BLaER1 treated with 17β-estradiol and CSF1 and Interleukin-3, amounts not matched to agents 10 nM and 100 nM (cell line): ENCODE measurements at regions not wholly inside any gene's neighbourhood (a gene's known extent, or its start where the extent isn't known, plus 50 kb on each side); places are given as distances from the start of the nearest gene placed in this dataset.
"Not testable (repeated sequence)": the region's sequence is repeated elsewhere in the genome, so short reads cannot be mapped to it uniquely, and the experiment has no call there.

Experiments used
- H3K27ac ChIP-seq, 11 experiments: shearing (Covaris generic); formaldehyde crosslinking; 2 replicates each; pipeline ENCODE4 v1.8.1; 2022
- H3K27me3 ChIP-seq, 11 experiments: shearing (Covaris generic); formaldehyde crosslinking; 2 replicates each; pipeline ENCODE4 v1.8.1; 2022
- H3K36me3 ChIP-seq, 11 experiments: shearing (Covaris generic); formaldehyde crosslinking; 2 replicates each; pipeline ENCODE4 v1.8.1; 2022
- H3K4me1 ChIP-seq, 10 experiments: shearing (Covaris generic); formaldehyde crosslinking; 2 replicates each; pipeline ENCODE4 v1.8.1; 2022
- H3K4me2 ChIP-seq, 11 experiments: shearing (Covaris generic); formaldehyde crosslinking; 2 replicates each; pipeline ENCODE4 v1.8.1; 2022
- H3K4me3 ChIP-seq, 10 experiments: shearing (Covaris generic); formaldehyde crosslinking; 2 replicates each; pipeline ENCODE4 v1.8.1; 2022
- H3K9ac ChIP-seq, 11 experiments: shearing (Covaris generic); formaldehyde crosslinking; 2 replicates each; pipeline ENCODE4 v1.8.1; 2022
- H3K9me3 ChIP-seq, 11 experiments: shearing (Covaris generic); formaldehyde crosslinking; replicated peaks in 1 of 11; 2 replicates each; pipeline ENCODE4 v1.8.1; 2022
- H4K20me1 ChIP-seq, 11 experiments: shearing (Covaris generic); formaldehyde crosslinking; 2 replicates each; pipeline ENCODE4 v1.8.1; 2022
- Cebpa-rat ChIP-seq, 11 experiments: shearing (Covaris generic); IDR thresholded peaks; 2 replicates each; pipeline ENCODE4 v1.8.1; 2022

DNA sequence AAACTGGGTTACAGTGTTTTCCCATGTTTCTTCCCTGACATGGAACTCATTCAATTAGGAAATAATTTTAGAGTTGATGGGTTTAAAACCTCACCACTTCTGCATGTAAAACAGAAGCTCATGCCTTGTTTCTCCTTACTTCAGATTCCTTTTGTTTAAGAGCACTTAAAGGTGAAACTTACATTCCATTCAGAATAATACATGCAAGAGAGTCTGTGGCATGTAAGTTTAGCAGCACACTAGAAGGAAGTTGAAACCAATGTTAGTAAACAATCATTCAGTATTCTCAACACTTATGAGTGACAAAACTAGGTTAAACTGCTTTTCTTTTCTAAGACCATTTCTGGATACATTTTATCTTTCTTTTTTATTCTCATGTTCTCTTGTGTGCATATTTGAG is 495.6 kb upstream of the PTCHD4 start:
- H3K4me3 ChIP-seq = no peak overlapping the region
- TF ChIP-seq Cebpa-rat (IDR thresholded peaks at IDR 0.05) = no peak
- H3K27ac ChIP-seq = no peak overlapping the region
- no peaks in the 10 kb centered on the region for H3K9me3 ChIP-seq
- H3K4me2 ChIP-seq = no peak overlapping the region
- H4K20me1 ChIP-seq = no peaks in the 10 kb centered on the region
- no peaks in the 10 kb centered on the region for H3K27me3 ChIP-seq
- H3K4me1 ChIP-seq = no peaks in the 10 kb centered on the region
- H3K9ac ChIP-seq = no peak overlapping the region
- H3K36me3 ChIP-seq = no peaks in the 10 kb centered on the region

DNA sequence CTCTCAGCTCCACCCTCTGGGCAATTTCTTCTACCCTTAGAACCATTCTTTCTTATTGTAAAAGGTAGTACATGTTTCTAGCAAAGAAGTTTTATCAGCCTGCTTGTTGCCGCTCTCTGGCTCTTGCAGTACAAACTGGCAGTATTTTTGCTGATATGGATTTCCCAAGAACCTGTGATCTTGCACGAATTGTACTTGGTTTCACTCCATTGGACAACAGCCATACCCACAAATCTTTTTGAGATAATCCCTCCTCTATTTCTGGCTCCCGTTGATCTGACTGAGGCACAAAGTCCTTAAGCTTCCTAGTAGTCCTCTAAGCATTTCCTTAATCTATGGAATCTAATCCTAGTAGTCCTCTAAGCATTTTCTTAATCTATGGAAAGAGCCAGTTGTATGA is 487.0 kb upstream of the PTCHD4 start:
- no peak overlapping the region for H3K4me2 ChIP-seq
- no peaks in the 10 kb centered on the region for H3K9me3 ChIP-seq
- no peak overlapping the region for H3K4me3 ChIP-seq
- H3K9ac ChIP-seq = no peak overlapping the region
- no peak for TF ChIP-seq Cebpa-rat (IDR thresholded peaks at IDR 0.05)
- H3K4me1 ChIP-seq = no peaks in the 10 kb centered on the region
- no peaks in the 10 kb centered on the region for H3K36me3 ChIP-seq
- H4K20me1 ChIP-seq = no peaks in the 10 kb centered on the region
- H3K27ac ChIP-seq = no peak overlapping the region
- H3K27me3 ChIP-seq = no peaks in the 10 kb centered on the region

DNA sequence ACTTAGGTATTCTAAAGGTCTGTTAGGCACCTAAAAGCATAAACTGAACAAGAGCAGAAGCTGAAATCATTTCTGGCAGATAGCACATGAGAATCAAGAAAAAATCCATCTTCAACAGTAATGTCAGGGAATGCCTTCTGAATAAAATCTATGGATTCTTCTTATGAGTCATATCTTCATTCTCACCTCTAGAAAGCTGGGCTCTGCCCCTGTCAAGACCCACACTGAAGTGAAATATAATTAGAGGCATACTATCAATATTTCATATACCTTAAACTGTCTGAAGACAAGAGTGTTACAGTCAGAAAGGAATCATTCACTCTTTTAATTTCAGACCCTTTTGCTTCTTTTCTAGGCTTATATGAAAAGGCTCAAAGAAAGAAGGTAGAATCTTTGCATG is 485.8 kb upstream of the PTCHD4 start:
- H3K27me3 ChIP-seq = no peaks in the 10 kb centered on the region
- no peaks in the 10 kb centered on the region for H3K36me3 ChIP-seq
- H3K9me3 ChIP-seq = peaks cover 0 to 3% (median 0%) of the 10 kb centered on the region in 11 experiments; a peak in 1 of 22 replicates
- H4K20me1 ChIP-seq = no peaks in the 10 kb centered on the region
- H3K4me2 ChIP-seq = no peak overlapping the region
- H3K27ac ChIP-seq = no peak overlapping the region
- H3K4me3 ChIP-seq = no peak overlapping the region
- no peaks in the 10 kb centered on the region for H3K4me1 ChIP-seq
- H3K9ac ChIP-seq = no peak overlapping the region
- TF ChIP-seq Cebpa-rat (IDR thresholded peaks at IDR 0.05) = no peak

DNA sequence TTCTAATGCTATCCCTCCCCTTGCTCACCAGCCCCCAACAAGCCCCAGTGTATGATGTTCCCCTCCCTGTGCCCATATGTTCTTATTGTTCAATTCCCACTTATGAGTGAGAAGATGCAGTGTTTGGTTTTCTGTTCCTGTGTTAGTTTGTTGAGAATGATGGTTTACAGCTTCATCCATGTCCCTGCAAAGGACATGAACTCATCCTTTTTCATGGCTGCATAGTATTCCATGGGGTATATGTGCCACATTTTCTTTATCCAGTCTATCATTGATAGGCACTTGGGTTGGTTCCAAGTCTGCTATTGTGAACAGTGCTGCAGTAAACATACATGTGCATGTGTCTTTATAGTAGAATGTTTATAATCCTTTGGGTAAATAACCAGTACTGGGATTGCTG is 480.2 kb upstream of the PTCHD4 start:
- not testable (repeated sequence) for H3K4me3 ChIP-seq, H4K20me1 ChIP-seq, H3K4me2 ChIP-seq, H3K9ac ChIP-seq, H3K4me1 ChIP-seq, H3K27me3 ChIP-seq, H3K36me3 ChIP-seq, H3K27ac ChIP-seq
- peaks cover 0 to 15% (median 0%) of the 10 kb centered on the region in 11 experiments; a peak in 5 of 22 replicates for H3K9me3 ChIP-seq

DNA sequence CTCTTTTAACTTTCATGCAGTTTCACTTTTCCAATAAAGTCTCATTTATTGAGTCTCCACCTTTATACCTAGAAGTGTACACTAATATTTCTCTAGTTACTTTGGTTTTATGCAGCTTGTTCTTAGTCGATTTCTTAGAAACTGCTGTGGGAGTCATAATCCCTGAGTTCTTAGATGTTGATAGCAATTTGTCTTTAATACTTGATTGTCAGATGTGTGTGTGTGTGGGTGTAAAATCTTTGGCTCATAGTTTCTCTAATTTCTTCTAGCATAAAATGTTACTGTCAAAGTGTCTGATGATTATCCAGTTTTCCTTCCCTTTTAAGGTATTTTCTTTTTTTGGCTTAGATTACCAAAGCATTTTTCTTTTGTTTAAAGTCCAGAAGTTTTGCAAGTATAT is 473.8 kb upstream of the PTCHD4 start:
- Histone ChIP-seq H4K20me1 (no peaks in the 10 kb centered on the region), H3K9ac (no peak overlapping the region), H3K4me2 (no peak overlapping the region), H3K27me3 (peaks cover 0 to 4% (median 0%) of the 10 kb centered on the region in 11 experiments; a peak in 1 of 22 replicates), H3K9me3 (no peaks in the 10 kb centered on the region), H3K27ac (no peak overlapping the region), H3K4me1 (no peaks in the 10 kb centered on the region), H3K36me3 (no peaks in the 10 kb centered on the region), H3K4me3 (no peak overlapping the region)
- no peak for TF ChIP-seq Cebpa-rat (IDR thresholded peaks at IDR 0.05)

DNA sequence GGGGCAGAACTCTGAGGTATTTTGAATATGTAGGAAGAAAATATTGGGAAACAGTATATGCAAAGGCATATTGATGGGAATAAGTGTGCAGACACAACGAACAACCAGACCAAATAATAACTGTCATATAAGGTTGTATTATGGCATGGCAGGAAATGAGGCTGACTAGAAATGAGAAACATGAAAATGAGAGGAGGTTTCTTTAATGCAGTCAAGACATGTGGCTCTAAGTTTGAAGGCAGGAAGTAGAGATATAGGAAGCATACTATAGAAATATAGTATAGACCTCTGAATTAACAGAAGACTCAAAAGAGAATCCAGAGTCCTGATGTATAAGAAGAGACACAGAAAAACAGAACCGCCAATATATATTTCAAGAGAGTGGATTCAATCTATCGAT is 459.7 kb upstream of the PTCHD4 start:
- Histone ChIP-seq H4K20me1 (no peaks in the 10 kb centered on the region), H3K4me1 (no peaks in the 10 kb centered on the region), H3K36me3 (no peaks in the 10 kb centered on the region), H3K4me3 (no peak overlapping the region), H3K4me2 (no peak overlapping the region), H3K9me3 (no peaks in the 10 kb centered on the region), H3K27ac (no peak overlapping the region), H3K9ac (no peak overlapping the region), H3K27me3 (no peaks in the 10 kb centered on the region)
- TF ChIP-seq Cebpa-rat (IDR thresholded peaks at IDR 0.05) = no peak

DNA sequence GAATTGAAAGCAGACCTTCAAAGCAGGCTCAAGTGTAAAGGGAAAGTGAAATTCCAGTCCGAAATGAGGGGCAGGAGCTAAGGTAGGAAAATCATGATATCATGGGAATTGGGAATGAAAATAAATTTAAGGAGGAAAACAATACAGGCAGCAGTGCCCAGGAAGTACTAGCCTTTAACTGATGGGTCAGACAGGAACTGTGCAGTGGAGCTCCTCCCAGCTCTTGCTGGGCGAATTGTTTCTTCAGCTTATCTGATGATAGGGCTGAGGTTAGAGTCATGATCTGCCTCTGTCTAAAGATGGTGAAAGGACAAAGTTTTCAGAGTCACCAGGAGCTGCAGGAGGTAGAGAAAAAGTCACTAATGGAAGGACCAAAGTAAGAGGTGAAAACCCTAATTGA is 457.9 kb upstream of the PTCHD4 start:
- TF ChIP-seq Cebpa-rat (IDR thresholded peaks at IDR 0.05) = no peak
- H3K9me3 ChIP-seq = no peaks in the 10 kb centered on the region
- no peaks in the 10 kb centered on the region for H3K4me1 ChIP-seq
- H3K27me3 ChIP-seq = no peaks in the 10 kb centered on the region
- H3K9ac ChIP-seq = no peak overlapping the region
- no peak overlapping the region for H3K4me2 ChIP-seq
- no peaks in the 10 kb centered on the region for H3K36me3 ChIP-seq
- H3K27ac ChIP-seq = no peak overlapping the region
- H3K4me3 ChIP-seq = no peak overlapping the region
- H4K20me1 ChIP-seq = no peaks in the 10 kb centered on the region

DNA sequence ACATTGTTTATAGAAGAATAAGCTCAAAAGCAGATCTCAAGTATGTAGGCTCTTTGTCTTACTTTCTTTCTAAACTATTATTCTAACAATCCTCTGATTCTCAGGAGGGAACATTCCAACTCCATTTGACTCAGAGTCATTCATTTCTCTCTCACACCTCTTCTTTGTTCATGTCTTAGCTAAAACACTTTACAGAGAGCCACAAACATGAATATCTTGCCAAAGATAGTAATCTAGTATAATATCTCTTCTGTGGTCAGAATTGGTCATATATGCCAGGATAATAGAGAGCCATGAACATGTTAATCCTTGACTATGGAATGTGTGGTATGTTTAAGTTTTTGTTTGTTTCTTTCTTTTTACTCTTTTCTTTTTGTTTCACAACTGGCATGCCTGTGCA is 456.0 kb upstream of the PTCHD4 start:
- H3K27ac ChIP-seq = no peak overlapping the region
- no peaks in the 10 kb centered on the region for H3K9me3 ChIP-seq
- no peaks in the 10 kb centered on the region for H3K4me1 ChIP-seq
- H3K9ac ChIP-seq = no peak overlapping the region
- no peak overlapping the region for H3K4me3 ChIP-seq
- no peak overlapping the region for H3K4me2 ChIP-seq
- H3K36me3 ChIP-seq = no peaks in the 10 kb centered on the region
- TF ChIP-seq Cebpa-rat (IDR thresholded peaks at IDR 0.05) = no peak
- H4K20me1 ChIP-seq = no peaks in the 10 kb centered on the region
- no peaks in the 10 kb centered on the region for H3K27me3 ChIP-seq

DNA sequence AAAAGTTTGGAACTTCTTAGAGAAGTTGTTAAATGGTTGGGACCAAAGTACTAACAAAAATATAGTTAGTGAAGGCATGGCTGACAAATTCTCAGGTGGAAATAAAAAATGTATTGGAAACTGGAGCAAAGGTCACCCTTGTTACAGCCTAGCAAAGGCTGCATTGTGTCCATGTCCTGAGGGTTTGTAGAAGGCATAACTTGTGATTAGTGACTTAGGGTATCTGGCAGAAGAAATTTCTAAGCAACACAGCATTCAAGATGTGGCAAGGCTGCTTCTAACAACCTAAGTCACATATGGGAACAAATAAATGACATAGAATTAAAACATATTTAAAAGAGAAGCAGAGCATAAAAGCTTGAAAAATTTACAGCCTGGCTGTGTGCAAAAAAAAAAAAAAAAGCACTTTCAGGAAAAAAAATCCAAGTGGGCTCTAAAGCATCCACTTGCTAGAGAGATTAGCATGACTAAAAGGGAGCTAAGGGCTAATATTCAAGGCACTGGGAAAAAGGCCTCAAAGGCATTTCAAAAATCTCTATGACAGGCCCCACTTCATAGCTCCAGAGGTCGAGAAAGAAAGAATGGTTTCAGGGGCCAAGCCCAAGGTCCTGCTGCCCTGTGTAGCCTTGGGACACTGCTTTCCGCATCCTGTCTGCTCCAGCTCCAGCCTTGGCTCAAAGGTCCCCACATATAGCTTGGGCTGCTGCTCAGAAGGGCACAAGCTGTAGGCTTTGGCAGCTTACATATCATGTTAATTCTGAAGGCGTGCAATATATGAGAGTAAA is 453.2 kb upstream of the PTCHD4 start:
- H3K36me3 ChIP-seq = no peaks in the 10 kb centered on the region
- no peak overlapping the region for H3K9ac ChIP-seq
- H3K4me2 ChIP-seq = no peak overlapping the region
- H3K27ac ChIP-seq = no peak overlapping the region
- no peaks in the 10 kb centered on the region for H3K9me3 ChIP-seq
- no peaks in the 10 kb centered on the region for H3K4me1 ChIP-seq
- no peaks in the 10 kb centered on the region for H3K27me3 ChIP-seq
- H4K20me1 ChIP-seq = no peaks in the 10 kb centered on the region
- TF ChIP-seq Cebpa-rat (IDR thresholded peaks at IDR 0.05) = no peak
- H3K4me3 ChIP-seq = no peak overlapping the region

DNA sequence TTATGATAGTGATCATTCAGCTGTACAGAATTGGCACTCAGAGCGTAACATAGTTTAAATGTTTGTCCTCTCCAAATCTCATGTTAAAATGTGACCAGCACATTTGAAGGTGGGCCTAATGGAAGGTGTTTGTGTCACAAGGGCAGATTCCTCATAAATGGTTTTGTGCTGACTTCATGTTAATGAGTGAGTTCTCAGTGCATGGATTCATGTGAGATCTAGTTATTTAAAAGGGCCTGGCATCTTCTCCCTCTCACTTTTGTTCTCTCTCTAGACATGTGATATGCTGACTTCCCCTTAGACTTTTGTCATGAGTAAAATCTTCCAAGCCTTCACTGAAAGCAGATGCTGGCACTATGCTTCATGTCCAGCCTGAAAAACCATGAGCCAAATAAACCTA is 452.4 kb upstream of the PTCHD4 start:
- Histone ChIP-seq H3K4me2 (no peak overlapping the region), H3K27ac (no peak overlapping the region), H3K36me3 (no peaks in the 10 kb centered on the region), H3K27me3 (no peaks in the 10 kb centered on the region), H3K9me3 (no peaks in the 10 kb centered on the region), H3K9ac (no peak overlapping the region), H3K4me3 (no peak overlapping the region), H3K4me1 (no peaks in the 10 kb centered on the region), H4K20me1 (no peaks in the 10 kb centered on the region)
- TF ChIP-seq Cebpa-rat (IDR thresholded peaks at IDR 0.05) = no peak
